ENCODE measurements at regions not wholly inside any gene's neighbourhood (a gene's known extent, or its start where the extent isn't known, plus 50 kb on each side); places are given as distances from the start of the nearest gene placed in this dataset.

DNA sequence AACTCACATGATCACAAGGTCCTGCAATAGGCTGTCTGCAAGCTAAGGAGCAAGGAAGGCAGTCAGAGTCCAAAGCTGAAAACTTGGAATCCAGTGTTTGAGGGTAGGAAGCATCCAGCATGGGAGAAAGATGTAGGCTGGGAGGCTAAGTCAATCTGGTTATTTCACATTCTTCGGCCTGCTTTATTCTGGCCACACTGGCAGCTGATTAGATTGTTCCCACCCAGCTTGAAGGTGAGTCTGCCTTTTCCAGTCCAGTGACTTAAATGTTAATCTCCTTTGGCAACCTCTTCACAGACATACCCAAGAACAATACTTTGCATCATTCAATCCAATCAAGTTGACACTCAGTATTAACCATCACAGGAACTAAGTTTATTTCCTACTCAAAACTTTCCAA is 453.4 kb downstream of the TLE4 start:
- DNase-seq (ENCODE audit: low read depth, low spot score) (no peak), FAIRE-seq (no peak), ATAC-seq (no peak)
- no peaks in the 10 kb centered on the region for H3K36me3 ChIP-seq (ENCODE audit: control insufficient read depth in 2 of 2, insufficient read depth in 2 of 2, low read length in 1 of 2)
- no peaks in the 10 kb centered on the region for H3K4me1 ChIP-seq (ENCODE audit: control insufficient read depth, insufficient read depth, low read length)
- in situ Hi-C loops (cut with MboI): no loop called here
- H4K20me1 ChIP-seq (ENCODE audit: control insufficient read depth, insufficient read depth): no peaks in the 10 kb centered on the region
- POLR2A ChIA-PET: no interaction called here
- no peaks in the 10 kb centered on the region for H3K79me2 ChIP-seq (ENCODE audit: control insufficient read depth, insufficient read depth, low read length)
- SMC1A ChIA-PET (ENCODE audit: uncharacterized antibody, unreplicated experiment): no interaction called here
- intact Hi-C loops (cut with micrococcal nuclease; ENCODE audit: unreplicated experiment): no loop called here
- no peak overlapping the region for H3K9ac ChIP-seq (ENCODE audit: control insufficient read depth, insufficient read depth, low read length)
- TF ChIP-seq, protein P1, sequence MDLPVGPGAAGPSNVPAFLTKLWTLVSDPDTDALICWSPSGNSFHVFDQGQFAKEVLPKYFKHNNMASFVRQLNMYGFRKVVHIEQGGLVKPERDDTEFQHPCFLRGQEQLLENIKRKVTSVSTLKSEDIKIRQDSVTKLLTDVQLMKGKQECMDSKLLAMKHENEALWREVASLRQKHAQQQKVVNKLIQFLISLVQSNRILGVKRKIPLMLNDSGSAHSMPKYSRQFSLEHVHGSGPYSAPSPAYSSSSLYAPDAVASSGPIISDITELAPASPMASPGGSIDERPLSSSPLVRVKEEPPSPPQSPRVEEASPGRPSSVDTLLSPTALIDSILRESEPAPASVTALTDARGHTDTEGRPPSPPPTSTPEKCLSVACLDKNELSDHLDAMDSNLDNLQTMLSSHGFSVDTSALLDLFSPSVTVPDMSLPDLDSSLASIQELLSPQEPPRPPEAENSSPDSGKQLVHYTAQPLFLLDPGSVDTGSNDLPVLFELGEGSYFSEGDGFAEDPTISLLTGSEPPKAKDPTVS (IDR thresholded peaks at IDR 0.05; ENCODE audit: low read depth, low read length): no peak
- no peak for TF ChIP-seq YY1 (IDR thresholded peaks at IDR 0.05; ENCODE audit: low read depth, low read length)
- H3K4me2 ChIP-seq (ENCODE audit: control insufficient read depth, insufficient read depth): no peak overlapping the region
- no peaks in the 10 kb centered on the region for H3K27me3 ChIP-seq (replicated peaks in 1 of 2; ENCODE audit: control insufficient read depth in 2 of 2, insufficient read depth in 2 of 2, low read length in 1 of 2)
- CTCF ChIA-PET: interaction anchor here (0.9 kb wide), 1 partner anchor 150 kb away, joined by 3 read pairs; no protein-coding TSS in a partner anchor
- H2AFZ ChIP-seq (ENCODE audit: control insufficient read depth, low read depth, low read length): no peak overlapping the region
- no peak overlapping the region for H3K27ac ChIP-seq (ENCODE audit: control insufficient read depth, insufficient read depth)
- no peaks in the 10 kb centered on the region for H3K9me3 ChIP-seq (replicated peaks; ENCODE audit: control insufficient read depth, insufficient read depth, low read length)
- BruUV-seq (replicated peaks): no TSS peak
- H3K4me3 ChIP-seq: no peak overlapping the region
- RAD21 ChIA-PET (ENCODE audit: unreplicated experiment): no interaction called here
- 56% methylated on average over 1 of the region's 1 CpG for WGBS (ENCODE audit: insufficient coverage, insufficient replicate concordance, low lambda C conversion rate, missing lambda C conversion rate)

DNA sequence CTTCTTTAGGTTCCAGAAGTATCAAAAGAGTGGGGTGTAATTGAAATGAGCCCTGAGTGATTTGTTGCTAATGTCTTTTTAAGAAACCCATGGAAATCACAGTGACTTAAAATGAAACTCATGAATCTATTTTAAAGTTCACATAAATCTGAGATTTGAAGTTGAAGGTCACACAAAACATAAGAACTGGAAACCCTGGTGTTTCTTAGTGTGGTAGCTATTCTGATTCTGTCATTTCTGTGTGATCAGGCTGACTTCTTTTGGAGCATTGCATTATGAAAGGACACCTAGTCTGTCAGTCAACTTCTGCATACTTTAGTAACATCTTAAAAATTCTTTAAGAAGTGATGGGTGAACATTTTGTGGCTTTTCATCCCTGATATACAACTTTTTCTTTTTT is 448.8 kb downstream of the TLE4 start:
- no peak overlapping the region for H3K4me2 ChIP-seq (ENCODE audit: control insufficient read depth, insufficient read depth)
- RAD21 ChIA-PET (ENCODE audit: unreplicated experiment): no interaction called here
- FAIRE-seq (no peak), ATAC-seq (no peak), DNase-seq (ENCODE audit: low read depth, low spot score) (no peak)
- no peaks in the 10 kb centered on the region for H3K9me3 ChIP-seq (replicated peaks; ENCODE audit: control insufficient read depth, insufficient read depth, low read length)
- intact Hi-C loops (cut with micrococcal nuclease; ENCODE audit: unreplicated experiment) (no loop called here), in situ Hi-C loops (cut with MboI) (no loop called here)
- no peaks in the 10 kb centered on the region for H3K79me2 ChIP-seq (ENCODE audit: control insufficient read depth, insufficient read depth, low read length)
- no peak overlapping the region for H2AFZ ChIP-seq (ENCODE audit: control insufficient read depth, low read depth, low read length)
- H3K36me3 ChIP-seq (ENCODE audit: control insufficient read depth in 2 of 2, insufficient read depth in 2 of 2, low read length in 1 of 2): no peaks in the 10 kb centered on the region
- SMC1A ChIA-PET (ENCODE audit: uncharacterized antibody, unreplicated experiment): no interaction called here
- H3K4me1 ChIP-seq (ENCODE audit: control insufficient read depth, insufficient read depth, low read length): no peaks in the 10 kb centered on the region
- no peaks in the 10 kb centered on the region for H4K20me1 ChIP-seq (ENCODE audit: control insufficient read depth, insufficient read depth)
- no peaks in the 10 kb centered on the region for H3K27me3 ChIP-seq (replicated peaks in 1 of 2; ENCODE audit: control insufficient read depth in 2 of 2, insufficient read depth in 2 of 2, low read length in 1 of 2)
- no peak for TF ChIP-seq NRF1 (conservative IDR thresholded peaks at IDR 0.05; ENCODE audit: low read depth, low read length)
- TF ChIP-seq SREBF2 (IDR thresholded peaks at IDR 0.05; ENCODE audit: low read length): no peak
- no peak for TF ChIP-seq FOXK2 (IDR thresholded peaks at IDR 0.05)
- TF ChIP-seq, protein P2, sequence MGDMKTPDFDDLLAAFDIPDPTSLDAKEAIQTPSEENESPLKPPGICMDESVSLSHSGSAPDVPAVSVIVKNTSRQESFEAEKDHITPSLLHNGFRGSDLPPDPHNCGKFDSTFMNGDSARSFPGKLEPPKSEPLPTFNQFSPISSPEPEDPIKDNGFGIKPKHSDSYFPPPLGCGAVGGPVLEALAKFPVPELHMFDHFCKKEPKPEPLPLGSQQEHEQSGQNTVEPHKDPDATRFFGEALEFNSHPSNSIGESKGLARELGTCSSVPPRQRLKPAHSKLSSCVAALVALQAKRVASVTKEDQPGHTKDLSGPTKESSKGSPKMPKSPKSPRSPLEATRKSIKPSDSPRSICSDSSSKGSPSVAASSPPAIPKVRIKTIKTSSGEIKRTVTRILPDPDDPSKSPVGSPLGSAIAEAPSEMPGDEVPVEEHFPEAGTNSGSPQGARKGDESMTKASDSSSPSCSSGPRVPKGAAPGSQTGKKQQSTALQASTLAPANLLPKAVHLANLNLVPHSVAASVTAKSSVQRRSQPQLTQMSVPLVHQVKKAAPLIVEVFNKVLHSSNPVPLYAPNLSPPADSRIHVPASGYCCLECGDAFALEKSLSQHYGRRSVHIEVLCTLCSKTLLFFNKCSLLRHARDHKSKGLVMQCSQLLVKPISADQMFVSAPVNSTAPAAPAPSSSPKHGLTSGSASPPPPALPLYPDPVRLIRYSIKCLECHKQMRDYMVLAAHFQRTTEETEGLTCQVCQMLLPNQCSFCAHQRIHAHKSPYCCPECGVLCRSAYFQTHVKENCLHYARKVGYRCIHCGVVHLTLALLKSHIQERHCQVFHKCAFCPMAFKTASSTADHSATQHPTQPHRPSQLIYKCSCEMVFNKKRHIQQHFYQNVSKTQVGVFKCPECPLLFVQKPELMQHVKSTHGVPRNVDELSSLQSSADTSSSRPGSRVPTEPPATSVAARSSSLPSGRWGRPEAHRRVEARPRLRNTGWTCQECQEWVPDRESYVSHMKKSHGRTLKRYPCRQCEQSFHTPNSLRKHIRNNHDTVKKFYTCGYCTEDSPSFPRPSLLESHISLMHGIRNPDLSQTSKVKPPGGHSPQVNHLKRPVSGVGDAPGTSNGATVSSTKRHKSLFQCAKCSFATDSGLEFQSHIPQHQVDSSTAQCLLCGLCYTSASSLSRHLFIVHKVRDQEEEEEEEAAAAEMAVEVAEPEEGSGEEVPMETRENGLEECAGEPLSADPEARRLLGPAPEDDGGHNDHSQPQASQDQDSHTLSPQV (IDR thresholded peaks at IDR 0.05): no peak
- TF ChIP-seq, protein P3, sequence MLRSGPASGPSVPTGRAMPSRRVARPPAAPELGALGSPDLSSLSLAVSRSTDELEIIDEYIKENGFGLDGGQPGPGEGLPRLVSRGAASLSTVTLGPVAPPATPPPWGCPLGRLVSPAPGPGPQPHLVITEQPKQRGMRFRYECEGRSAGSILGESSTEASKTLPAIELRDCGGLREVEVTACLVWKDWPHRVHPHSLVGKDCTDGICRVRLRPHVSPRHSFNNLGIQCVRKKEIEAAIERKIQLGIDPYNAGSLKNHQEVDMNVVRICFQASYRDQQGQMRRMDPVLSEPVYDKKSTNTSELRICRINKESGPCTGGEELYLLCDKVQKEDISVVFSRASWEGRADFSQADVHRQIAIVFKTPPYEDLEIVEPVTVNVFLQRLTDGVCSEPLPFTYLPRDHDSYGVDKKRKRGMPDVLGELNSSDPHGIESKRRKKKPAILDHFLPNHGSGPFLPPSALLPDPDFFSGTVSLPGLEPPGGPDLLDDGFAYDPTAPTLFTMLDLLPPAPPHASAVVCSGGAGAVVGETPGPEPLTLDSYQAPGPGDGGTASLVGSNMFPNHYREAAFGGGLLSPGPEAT (IDR thresholded peaks at IDR 0.05; ENCODE audit: low read depth): no peak
- TF ChIP-seq, protein P4, sequence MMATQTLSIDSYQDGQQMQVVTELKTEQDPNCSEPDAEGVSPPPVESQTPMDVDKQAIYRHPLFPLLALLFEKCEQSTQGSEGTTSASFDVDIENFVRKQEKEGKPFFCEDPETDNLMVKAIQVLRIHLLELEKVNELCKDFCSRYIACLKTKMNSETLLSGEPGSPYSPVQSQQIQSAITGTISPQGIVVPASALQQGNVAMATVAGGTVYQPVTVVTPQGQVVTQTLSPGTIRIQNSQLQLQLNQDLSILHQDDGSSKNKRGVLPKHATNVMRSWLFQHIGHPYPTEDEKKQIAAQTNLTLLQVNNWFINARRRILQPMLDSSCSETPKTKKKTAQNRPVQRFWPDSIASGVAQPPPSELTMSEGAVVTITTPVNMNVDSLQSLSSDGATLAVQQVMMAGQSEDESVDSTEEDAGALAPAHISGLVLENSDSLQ (IDR thresholded peaks at IDR 0.05): peak; percentile 27; the same call in 1 of the 2 replicates
- no peak for TF ChIP-seq RBBP5 (conservative IDR thresholded peaks at IDR 0.05)
- POLR2A ChIA-PET: no interaction called here
- no peak overlapping the region for H3K9ac ChIP-seq (ENCODE audit: control insufficient read depth, insufficient read depth, low read length)
- no peak overlapping the region for H3K27ac ChIP-seq (ENCODE audit: control insufficient read depth, insufficient read depth)
- H3K4me3 ChIP-seq: no peak overlapping the region
- BruUV-seq (replicated peaks): no TSS peak
- CTCF ChIA-PET: no interaction called here

All from GM12878 (cell line).